Stomach (tissue), 8 donors: ENCODE measurements at regions not wholly inside any gene's neighbourhood (a gene's known extent, or its start where the extent isn't known, plus 50 kb on each side); places are given as distances from the start of the nearest gene placed in this dataset.

Experiments
- DNase-seq, 2 donors: peaks; one replicate each; pipeline versions ENCODE4 v3.0.0 to v3.0.0-alpha.2; 2013 to 2019
- H3K27ac ChIP-seq, 5 donors: fragments of 200-600 bp in 4 of 5; sonication (generic) in 4 of 5; one replicate each; pipeline ENCODE4 v1.5.1; 2013 to 2019; ENCODE audit warnings: mild to moderate bottlenecking in 1 of 5, moderate library complexity in 1 of 5
- H3K27me3 ChIP-seq, 3 donors: fragments of 200-600 bp; sonication (generic); one replicate each; pipeline ENCODE4 v1.5.1; 2017 to 2019; ENCODE audit warnings: mixed run types in 1 of 3
- H3K36me3 ChIP-seq, 4 donors: fragments of 200-600 bp; sonication (generic); 1 replicate in 3 of 4; 2 replicates in 1 of 4; pipeline ENCODE4 v1.5.1; 2016 to 2019
- H3K4me1 ChIP-seq, 4 donors: fragments of 200-600 bp; sonication (generic); one replicate each; pipeline ENCODE4 v1.5.1; 2016 to 2019
- H3K4me3 ChIP-seq, 4 donors: fragments of 200-600 bp; sonication (generic) in 3 of 4; one replicate each; pipeline ENCODE4 v1.5.1; 2016 to 2019; ENCODE audit warnings: mild to moderate bottlenecking in 1 of 4
- H3K9me3 ChIP-seq, 4 donors: fragments of 200-600 bp; sonication (generic); one replicate each; pipeline ENCODE4 v1.5.1; 2016 to 2019
- CTCF ChIP-seq, 7 experiments: fragments of 450-650 bp in 4 of 7; fragments of 200-600 bp in 3 of 7; sonication (generic) in 3 of 7; IDR thresholded peaks; one replicate each; pipeline ENCODE4 v1.5.1; 2016 to 2019; ENCODE audit warnings: antibody characterized with exemption in 7 of 7, control low read depth in 2 of 7, mild to moderate bottlenecking in 1 of 7
- EP300 ChIP-seq: sonication (generic); formaldehyde crosslinking; IDR thresholded peaks from one replicate; pipeline ENCODE4 v1.6.1; 2017; ENCODE audit warnings: antibody characterized with exemption
- POLR2A ChIP-seq, 4 donors: fragments of 450-650 bp; IDR thresholded peaks; one replicate each; pipeline ENCODE4 v1.6.1; 2016; ENCODE audit warnings: antibody characterized with exemption in 4 of 4, control low read depth in 2 of 4, mild to moderate bottlenecking in 1 of 4, moderate library complexity in 1 of 4
- POLR2AphosphoS5 ChIP-seq, 3 donors: sonication (generic); formaldehyde crosslinking; IDR thresholded peaks; one replicate each; pipeline ENCODE4 v1.6.1; 2016; ENCODE audit warnings: antibody characterized with exemption in 3 of 3
- WGBS, 5 donors: extraction: QIAGEN DNeasy Blood & Tissue Kit in 3 of 5; methylation state at CpG; one replicate each; pipeline versions ENCODE4 v1.1.5 to v1.1.7; 2013 to 2018; 5-methylcytosine and 5-hydroxymethylcytosine counted together
- intact Hi-C: fragments of 100-400 bp; cut with DNase I; formaldehyde crosslinking; loops from one replicate; pipeline ENCODE4 v1.15.1; 2023; ENCODE audit warnings: low total_unique reads
- donor health status: healthy with polysubstance abuse.
- donor health status: Bipolar disorder and iron deficiency.
- donor health status: healthy.

GRCh38 chr4:126113058-126113457, 798.3 kb downstream of the FAT4 start:
- no peak overlapping the region for H3K4me3 ChIP-seq
- no peaks in the 10 kb centered on the region for H3K4me1 ChIP-seq
- H3K27me3 ChIP-seq = no peaks in the 10 kb centered on the region
- no peaks in the 10 kb centered on the region for H3K36me3 ChIP-seq
- H3K9me3 ChIP-seq = peaks cover 5 to 44% (median 11%) of the 10 kb centered on the region in 4 donors
- WGBS, 5 donors = 86 to 91% (median 89%) methylated on average over 1 of the region's 1 CpG
- no peak for DNase-seq
- intact Hi-C loops = loop anchor here (10.0 kb wide), 1 partner anchor 602 kb away; no protein-coding TSS in a partner anchor
- TF ChIP-seq EP300 (no peak), POLR2AphosphoS5 (IDR thresholded peaks at IDR 0.05) (no peak)
- no peak overlapping the region for H3K27ac ChIP-seq

- no peak for DNase-seq
- Histone ChIP-seq H3K27ac (no peak overlapping the region), H3K4me3 (no peak overlapping the region), H3K36me3 (no peaks in the 10 kb centered on the region), H3K4me1 (no peaks in the 10 kb centered on the region), H3K9me3 (no peaks in the 10 kb centered on the region), H3K27me3 (no peaks in the 10 kb centered on the region)
- TF ChIP-seq POLR2AphosphoS5 (IDR thresholded peaks at IDR 0.05) = no peak
- TF ChIP-seq EP300 = no peak
- TF ChIP-seq POLR2A (IDR thresholded peaks at IDR 0.05) = no peak
- no peak for TF ChIP-seq CTCF (IDR thresholded peaks at IDR 0.05)
- WGBS, 5 donors = 27 to 42% (median 33%) methylated on average over 1 of the region's 1 CpG
- intact Hi-C loops = no loop called here
These were observed 809.0 kb downstream of the FAT4 start for GRCh38 chr4:126123611-126124325.

DNA sequence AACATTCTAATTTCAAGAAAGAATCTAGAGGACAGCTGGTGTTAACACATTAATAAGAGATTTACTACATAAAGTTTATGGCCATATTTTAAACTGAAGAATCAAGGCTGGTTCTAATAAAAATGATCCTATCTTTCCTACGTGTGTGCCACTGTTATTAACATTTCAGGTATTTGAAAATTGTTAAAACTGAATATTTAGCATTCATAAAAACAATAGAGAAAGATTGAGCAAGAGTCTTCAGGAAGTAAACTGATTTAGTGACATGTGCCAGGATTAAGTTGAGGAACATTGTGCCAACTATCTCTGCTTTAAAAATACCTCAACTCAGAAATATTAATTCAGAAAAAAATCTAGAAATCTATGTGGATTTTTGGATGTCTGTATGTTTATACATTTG, 810.1 kb downstream of the FAT4 start:
- intact Hi-C loops = no loop called here
- Histone ChIP-seq H3K36me3 (no peaks in the 10 kb centered on the region), H3K9me3 (no peaks in the 10 kb centered on the region), H3K4me3 (no peak overlapping the region), H3K4me1 (no peaks in the 10 kb centered on the region), H3K27ac (no peak overlapping the region), H3K27me3 (no peaks in the 10 kb centered on the region)
- WGBS, 5 donors = 24 to 39% (median 38%) methylated on average over 1 of the region's 1 CpG
- no peak for DNase-seq
- TF ChIP-seq EP300 = no peak
- no peak for TF ChIP-seq CTCF (IDR thresholded peaks at IDR 0.05)
- TF ChIP-seq POLR2A (IDR thresholded peaks at IDR 0.05) = no peak
- TF ChIP-seq POLR2AphosphoS5 (IDR thresholded peaks at IDR 0.05) = no peak

DNA sequence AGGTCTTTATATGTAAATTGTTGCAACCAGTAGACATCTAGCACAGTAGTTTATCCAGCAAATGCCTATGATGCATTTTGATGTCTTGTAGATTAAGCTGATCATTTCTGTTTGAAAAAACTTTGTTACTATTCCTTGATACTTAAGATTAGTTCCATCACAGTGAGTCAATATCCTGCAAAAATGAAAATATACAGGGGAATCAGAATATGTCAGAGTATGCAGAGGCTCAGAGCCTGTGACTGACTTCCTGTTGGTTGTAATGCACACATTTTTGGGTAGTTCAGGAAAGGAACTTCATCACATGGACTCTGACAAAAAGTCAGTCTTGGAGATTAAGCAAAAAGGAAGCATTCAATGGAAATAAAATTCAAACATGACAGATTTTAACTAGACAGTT, 815.5 kb downstream of the FAT4 start:
- no peaks in the 10 kb centered on the region for H3K27me3 ChIP-seq
- DNase-seq = no peak
- H3K4me1 ChIP-seq = no peaks in the 10 kb centered on the region
- H3K27ac ChIP-seq = no peak overlapping the region
- H3K36me3 ChIP-seq = no peaks in the 10 kb centered on the region
- no peak overlapping the region for H3K4me3 ChIP-seq
- no peak for TF ChIP-seq POLR2A (IDR thresholded peaks at IDR 0.05)
- TF ChIP-seq CTCF (IDR thresholded peaks at IDR 0.05) = no peak
- TF ChIP-seq POLR2AphosphoS5 (IDR thresholded peaks at IDR 0.05) = no peak
- TF ChIP-seq EP300 = no peak
- H3K9me3 ChIP-seq = peaks cover 0 to 19% (median 4%) of the 10 kb centered on the region in 4 donors
- intact Hi-C loops = no loop called here
